ENCODE measurements at regions not wholly inside any gene's neighbourhood (a gene's known extent, or its start where the extent isn't known, plus 50 kb on each side); places are given as distances from the start of the nearest gene placed in this dataset.

DNA sequence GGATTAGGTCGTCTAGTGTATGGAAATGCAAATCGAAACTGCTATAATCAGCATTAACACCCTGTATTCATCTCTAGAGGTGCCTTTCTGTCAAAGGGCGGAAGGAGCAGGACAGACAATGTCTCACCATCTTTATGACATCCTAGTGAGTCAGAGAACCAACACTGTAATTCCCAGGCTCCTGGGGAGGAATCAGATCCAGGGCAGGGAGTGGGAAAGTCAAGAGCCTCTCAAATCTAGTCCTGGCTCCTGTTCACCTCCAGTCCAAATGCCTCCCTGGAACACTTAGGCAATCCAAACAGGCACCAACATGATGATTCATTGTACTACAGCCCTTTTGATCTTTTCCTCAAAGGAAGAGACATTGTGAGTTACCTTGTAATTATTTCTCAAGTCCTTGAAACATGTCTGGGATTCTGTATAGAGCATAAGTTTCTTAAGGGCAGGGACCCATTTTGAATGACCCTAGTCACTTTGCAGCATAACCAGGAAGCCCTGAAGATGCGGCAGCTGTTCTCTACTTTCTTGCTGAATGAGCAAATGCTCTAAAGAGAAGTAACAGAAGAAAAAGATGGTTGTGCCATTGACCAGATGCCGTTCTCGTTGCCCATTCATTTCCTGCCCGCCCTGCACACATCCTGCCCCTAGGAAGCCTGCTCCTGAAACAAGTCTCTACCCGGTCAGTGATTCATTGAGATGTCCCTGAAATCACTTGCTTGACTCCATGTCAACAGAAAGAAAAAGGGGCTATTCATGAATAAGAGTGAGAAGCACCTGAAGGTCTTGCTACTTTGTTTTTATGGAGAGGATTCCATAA lies 112.8 kb upstream of the JARID2 start:
- Histone ChIP-seq H3F3A (replicated peaks; ENCODE audit: insufficient read depth) (no peaks in the 10 kb centered on the region), H3K27me3 (ENCODE audit: insufficient read depth) (no peaks in the 10 kb centered on the region), H3K36me3 (replicated peaks in 1 of 2; ENCODE audit: control insufficient read depth in 1 of 2, insufficient read depth in 2 of 2, low read length in 1 of 2) (no peaks in the 10 kb centered on the region), H3K4me1 (ENCODE audit: control insufficient read depth in 1 of 2, insufficient read depth in 2 of 2, low read depth in 1 of 2, low read length in 1 of 2) (no peaks in the 10 kb centered on the region), H3K4me3 (ENCODE audit: low read depth in 2 of 2, low read length in 1 of 2) (no peak overlapping the region), H2AFZ (ENCODE audit: low read depth) (no peak overlapping the region), H4K20me1 (ENCODE audit: insufficient read depth) (no peaks in the 10 kb centered on the region), H3K9me2 (no peaks in the 10 kb centered on the region), H3K79me2 (ENCODE audit: insufficient read depth) (no peaks in the 10 kb centered on the region), H3K9me3 (no peaks in the 10 kb centered on the region), H3K4me2 (no peak overlapping the region), H3K27ac (ENCODE audit: low read depth in 2 of 2, low read length in 1 of 2) (peak overlapping the region in 1 of 2 experiments; percentile 24; a peak in 1 of 4 replicates), H3K9ac (no peak overlapping the region)
- ChIA-PET CTCF (no interaction called here), POLR2A (no interaction called here)
- TF ChIP-seq GATA2 (CRISPR knock-in tag; IDR thresholded peaks at IDR 0.05) (no peak), TCF12 (IDR thresholded peaks at IDR 0.05) (no peak), FOXJ3 (CRISPR knock-in tag; IDR thresholded peaks at IDR 0.05) (no peak), FOSL2 (IDR thresholded peaks at IDR 0.05; ENCODE audit: borderline replicate concordance, low read depth) (no peak), SMC3 (IDR thresholded peaks at IDR 0.05; ENCODE audit: low read depth, low read length) (no peak), YY1 (IDR thresholded peaks at IDR 0.05; ENCODE audit: low read depth) (no peak), TEAD4 (IDR thresholded peaks at IDR 0.05; ENCODE audit: borderline replicate concordance, insufficient read depth) (no peak), RXRA (IDR thresholded peaks at IDR 0.05; ENCODE audit: borderline replicate concordance, low read depth) (no peak), ELF1 (IDR thresholded peaks at IDR 0.05) (no peak), NFIC (IDR thresholded peaks at IDR 0.05; ENCODE audit: borderline replicate concordance) (no peak), CHD2 (IDR thresholded peaks at IDR 0.05; ENCODE audit: low read length, partially characterized antibody) (no peak)
- TF ChIP-seq, protein P1, sequence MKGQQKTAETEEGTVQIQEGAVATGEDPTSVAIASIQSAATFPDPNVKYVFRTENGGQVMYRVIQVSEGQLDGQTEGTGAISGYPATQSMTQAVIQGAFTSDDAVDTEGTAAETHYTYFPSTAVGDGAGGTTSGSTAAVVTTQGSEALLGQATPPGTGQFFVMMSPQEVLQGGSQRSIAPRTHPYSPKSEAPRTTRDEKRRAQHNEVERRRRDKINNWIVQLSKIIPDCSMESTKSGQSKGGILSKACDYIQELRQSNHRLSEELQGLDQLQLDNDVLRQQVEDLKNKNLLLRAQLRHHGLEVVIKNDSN (IDR thresholded peaks at IDR 0.05; ENCODE audit: borderline replicate concordance, low read depth): no peak
- TF ChIP-seq, protein P2, sequence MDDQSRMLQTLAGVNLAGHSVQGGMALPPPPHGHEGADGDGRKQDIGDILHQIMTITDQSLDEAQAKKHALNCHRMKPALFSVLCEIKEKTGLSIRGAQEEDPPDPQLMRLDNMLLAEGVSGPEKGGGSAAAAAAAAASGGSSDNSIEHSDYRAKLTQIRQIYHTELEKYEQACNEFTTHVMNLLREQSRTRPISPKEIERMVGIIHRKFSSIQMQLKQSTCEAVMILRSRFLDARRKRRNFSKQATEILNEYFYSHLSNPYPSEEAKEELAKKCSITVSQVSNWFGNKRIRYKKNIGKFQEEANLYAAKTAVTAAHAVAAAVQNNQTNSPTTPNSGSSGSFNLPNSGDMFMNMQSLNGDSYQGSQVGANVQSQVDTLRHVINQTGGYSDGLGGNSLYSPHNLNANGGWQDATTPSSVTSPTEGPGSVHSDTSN (IDR thresholded peaks at IDR 0.05): no peak
- TF ChIP-seq, protein P3, sequence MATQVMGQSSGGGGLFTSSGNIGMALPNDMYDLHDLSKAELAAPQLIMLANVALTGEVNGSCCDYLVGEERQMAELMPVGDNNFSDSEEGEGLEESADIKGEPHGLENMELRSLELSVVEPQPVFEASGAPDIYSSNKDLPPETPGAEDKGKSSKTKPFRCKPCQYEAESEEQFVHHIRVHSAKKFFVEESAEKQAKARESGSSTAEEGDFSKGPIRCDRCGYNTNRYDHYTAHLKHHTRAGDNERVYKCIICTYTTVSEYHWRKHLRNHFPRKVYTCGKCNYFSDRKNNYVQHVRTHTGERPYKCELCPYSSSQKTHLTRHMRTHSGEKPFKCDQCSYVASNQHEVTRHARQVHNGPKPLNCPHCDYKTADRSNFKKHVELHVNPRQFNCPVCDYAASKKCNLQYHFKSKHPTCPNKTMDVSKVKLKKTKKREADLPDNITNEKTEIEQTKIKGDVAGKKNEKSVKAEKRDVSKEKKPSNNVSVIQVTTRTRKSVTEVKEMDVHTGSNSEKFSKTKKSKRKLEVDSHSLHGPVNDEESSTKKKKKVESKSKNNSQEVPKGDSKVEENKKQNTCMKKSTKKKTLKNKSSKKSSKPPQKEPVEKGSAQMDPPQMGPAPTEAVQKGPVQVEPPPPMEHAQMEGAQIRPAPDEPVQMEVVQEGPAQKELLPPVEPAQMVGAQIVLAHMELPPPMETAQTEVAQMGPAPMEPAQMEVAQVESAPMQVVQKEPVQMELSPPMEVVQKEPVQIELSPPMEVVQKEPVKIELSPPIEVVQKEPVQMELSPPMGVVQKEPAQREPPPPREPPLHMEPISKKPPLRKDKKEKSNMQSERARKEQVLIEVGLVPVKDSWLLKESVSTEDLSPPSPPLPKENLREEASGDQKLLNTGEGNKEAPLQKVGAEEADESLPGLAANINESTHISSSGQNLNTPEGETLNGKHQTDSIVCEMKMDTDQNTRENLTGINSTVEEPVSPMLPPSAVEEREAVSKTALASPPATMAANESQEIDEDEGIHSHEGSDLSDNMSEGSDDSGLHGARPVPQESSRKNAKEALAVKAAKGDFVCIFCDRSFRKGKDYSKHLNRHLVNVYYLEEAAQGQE (IDR thresholded peaks at IDR 0.05; ENCODE audit: low read depth, low read length): no peak
- TF ChIP-seq, protein P4, sequence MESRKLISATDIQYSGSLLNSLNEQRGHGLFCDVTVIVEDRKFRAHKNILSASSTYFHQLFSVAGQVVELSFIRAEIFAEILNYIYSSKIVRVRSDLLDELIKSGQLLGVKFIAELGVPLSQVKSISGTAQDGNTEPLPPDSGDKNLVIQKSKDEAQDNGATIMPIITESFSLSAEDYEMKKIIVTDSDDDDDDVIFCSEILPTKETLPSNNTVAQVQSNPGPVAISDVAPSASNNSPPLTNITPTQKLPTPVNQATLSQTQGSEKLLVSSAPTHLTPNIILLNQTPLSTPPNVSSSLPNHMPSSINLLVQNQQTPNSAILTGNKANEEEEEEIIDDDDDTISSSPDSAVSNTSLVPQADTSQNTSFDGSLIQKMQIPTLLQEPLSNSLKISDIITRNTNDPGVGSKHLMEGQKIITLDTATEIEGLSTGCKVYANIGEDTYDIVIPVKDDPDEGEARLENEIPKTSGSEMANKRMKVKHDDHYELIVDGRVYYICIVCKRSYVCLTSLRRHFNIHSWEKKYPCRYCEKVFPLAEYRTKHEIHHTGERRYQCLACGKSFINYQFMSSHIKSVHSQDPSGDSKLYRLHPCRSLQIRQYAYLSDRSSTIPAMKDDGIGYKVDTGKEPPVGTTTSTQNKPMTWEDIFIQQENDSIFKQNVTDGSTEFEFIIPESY (IDR thresholded peaks at IDR 0.05; ENCODE audit: borderline replicate concordance, low read depth): no peak
- DNase-seq: no peak
- WGBS (ENCODE audit: low lambda C conversion rate): 29% methylated on average over 7 of the region's 8 CpGs

Measured in SK-N-SH (cell line).